ENCODE measurements at regions not wholly inside any gene's neighbourhood (a gene's known extent, or its start where the extent isn't known, plus 50 kb on each side); places are given as distances from the start of the nearest gene placed in this dataset.

- no peak for TF ChIP-seq EP300 (IDR thresholded peaks at IDR 0.05)
- no peak for TF ChIP-seq POLR2A (IDR thresholded peaks at IDR 0.05)
- no peak for TF ChIP-seq CTCF (IDR thresholded peaks at IDR 0.05)
- no peak for TF ChIP-seq POLR2AphosphoS5 (IDR thresholded peaks at IDR 0.05)
Observed at GRCh38 chr6:15113587-15113986, 132.3 kb upstream of the JARID2 start.

Measured in upper lobe of left lung (tissue), 4 donors.